OCI-LY3 (cell line): ENCODE measurements at regions not wholly inside any gene's neighbourhood (a gene's known extent, or its start where the extent isn't known, plus 50 kb on each side); places are given as distances from the start of the nearest gene placed in this dataset.
"Not testable (repeated sequence)": the region's sequence is repeated elsewhere in the genome, so short reads cannot be mapped to it uniquely, and the experiment has no call there.

Experiments
- H2AFZ ChIP-seq: fragments of 200-600, 300-600 bp; shearing (Covaris generic); 2 replicates; pipeline ENCODE4 v1.6.0; 2014; ENCODE audit warnings: antibody characterized with exemption, low read depth, low read length
- H3K27ac ChIP-seq: fragments of 200-600, 300-600 bp; sonication (generic); 2 replicates; pipeline ENCODE4 v1.5.1; 2014; ENCODE audit warnings: mild to moderate bottlenecking, low read length, moderate library complexity, mixed read lengths
- H3K27me3 ChIP-seq: fragments of 200-600, 300-600 bp; sonication (generic); 2 replicates; pipeline ENCODE4 v1.6.1; 2014; ENCODE audit warnings: low read depth, low read length, mixed read lengths
- H3K36me3 ChIP-seq: fragments of 200-600, 300-600 bp; sonication (generic); replicated peaks from 2 replicates; pipeline ENCODE3; 2014; ENCODE audit warnings: low read depth, low read length, mixed read lengths
- H3K4me1 ChIP-seq: fragments of 300-600, 200-600 bp; sonication (generic); 2 replicates; pipeline ENCODE4 v1.6.1; 2014; ENCODE audit warnings: low read length, mixed read lengths
- H3K4me2 ChIP-seq: fragments of 200-600, 300-600 bp; sonication (generic); 2 replicates; pipeline ENCODE4 v1.6.1; 2014; ENCODE audit warnings: low read length, mixed read lengths
- H3K4me3 ChIP-seq: fragments of 300-600, 200-600 bp; sonication (generic); 2 replicates; pipeline ENCODE4 v1.5.1; 2014; ENCODE audit warnings: antibody characterized with exemption, mild to moderate bottlenecking, low read length, moderate library complexity
- H3K79me2 ChIP-seq: fragments of 300-600, 200-600 bp; shearing (Covaris generic); 2 replicates; pipeline ENCODE4 v1.6.1; 2014; ENCODE audit warnings: mild to moderate bottlenecking, low read length, mixed read lengths
- H3K9ac ChIP-seq: fragments of 300-600, 200-600 bp; shearing (Covaris generic); 2 replicates; pipeline ENCODE4 v1.6.0; 2014; ENCODE audit warnings: mild to moderate bottlenecking, low read length, moderate library complexity
- H3K9me3 ChIP-seq: fragments of 200-600, 300-600 bp; shearing (Covaris generic); 2 replicates; pipeline ENCODE4 v1.6.1; 2014; ENCODE audit warnings: low read length, mixed read lengths; ENCODE audit not compliant: insufficient read depth
- H4K20me1 ChIP-seq: fragments of 200-600, 300-600 bp; sonication (generic); 2 replicates; pipeline ENCODE4 v1.6.1; 2016; ENCODE audit warnings: low read length, mixed read lengths; ENCODE audit not compliant: insufficient read depth
- CTCF ChIP-seq: fragments of 200-600, 300-600 bp; sonication (generic); IDR thresholded peaks from 2 replicates; pipeline ENCODE4 v1.5.1; 2014; ENCODE audit warnings: antibody characterized with exemption, low read length, low read depth
- EZH2phosphoT487 ChIP-seq: fragments of 200-600 bp; shearing (Covaris generic); IDR thresholded peaks from 2 replicates; pipeline ENCODE4 v1.6.1; 2018; ENCODE audit warnings: antibody characterized with exemption, mixed run types, low read depth

DNA sequence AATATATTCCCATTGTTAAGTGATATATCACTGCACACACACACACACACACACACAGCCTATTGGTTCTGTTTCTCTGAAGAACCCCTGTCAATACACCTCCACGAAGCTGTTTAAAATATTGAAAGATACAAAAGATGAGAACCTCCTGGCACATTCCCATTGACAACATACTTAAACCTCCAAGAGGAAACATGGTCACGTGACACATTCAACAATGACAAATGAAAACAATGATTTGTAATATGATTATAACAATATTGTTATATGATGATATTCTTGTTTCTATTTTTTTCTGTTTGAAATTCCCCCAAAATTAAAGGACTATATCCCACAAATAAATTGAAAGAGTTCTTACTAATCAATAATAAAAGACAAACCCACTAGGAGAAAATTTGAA is 1344.9 kb downstream of the BRD1 start:
- Histone ChIP-seq H3K79me2 (no peaks in the 10 kb centered on the region), H3K4me1 (no peaks in the 10 kb centered on the region), H3K36me3 (no peaks in the 10 kb centered on the region), H2AFZ (no peak overlapping the region), H3K4me3 (no peak overlapping the region), H3K9ac (no peak overlapping the region), H4K20me1 (no peaks in the 10 kb centered on the region; the same call in 1 of the 2 replicates), H3K4me2 (no peak overlapping the region), H3K27ac (no peak overlapping the region), H3K27me3 (peaks cover 3% of the 10 kb centered on the region; the same call in 1 of the 2 replicates), H3K9me3 (no peaks in the 10 kb centered on the region)
- no peak for TF ChIP-seq EZH2phosphoT487
- TF ChIP-seq CTCF, result no peak

DNA sequence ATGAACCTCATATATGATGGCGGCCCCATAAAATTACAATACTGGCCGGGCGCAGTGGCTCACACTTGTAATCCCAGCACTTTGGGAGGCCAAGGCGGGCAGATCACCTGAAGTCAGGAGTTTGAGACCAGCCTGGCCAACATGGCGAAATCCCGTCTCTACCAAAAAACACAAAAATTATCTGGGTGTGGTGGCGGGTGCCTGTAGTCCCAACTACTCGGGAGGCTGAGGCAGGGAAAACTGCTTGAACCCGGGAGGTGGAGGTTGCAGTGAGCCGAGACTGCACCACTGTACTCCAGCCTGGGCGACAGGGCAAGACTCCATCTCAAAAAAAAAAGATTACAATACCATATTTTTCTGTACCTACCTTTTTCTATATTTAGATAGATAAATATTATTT is 1345.5 kb downstream of the BRD1 start:
- not testable (repeated sequence) for H3K4me3 ChIP-seq, H3K4me1 ChIP-seq, H3K79me2 ChIP-seq, H3K4me2 ChIP-seq, H3K27ac ChIP-seq, H3K9me3 ChIP-seq, H3K27me3 ChIP-seq, H3K36me3 ChIP-seq, H3K9ac ChIP-seq, H4K20me1 ChIP-seq, H2AFZ ChIP-seq

DNA sequence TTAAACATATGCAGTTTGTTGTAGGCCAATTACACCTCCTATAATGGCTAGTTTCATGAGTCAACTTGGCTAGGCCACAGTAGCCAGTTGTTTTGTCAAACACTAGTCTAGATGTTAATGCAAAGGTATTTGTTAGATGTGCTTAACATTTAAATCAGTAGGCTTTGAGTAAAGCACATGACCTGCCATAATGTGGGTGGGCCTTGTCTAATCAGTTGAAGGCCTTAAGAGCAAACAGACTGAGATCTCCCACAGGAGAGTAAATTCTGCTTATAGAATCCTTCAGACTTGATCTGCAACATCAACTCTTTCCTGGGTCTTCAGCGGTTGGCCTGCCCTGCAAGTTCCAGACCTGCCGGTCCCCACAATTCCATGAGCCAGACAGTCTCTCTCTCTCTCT is 1345.9 kb downstream of the BRD1 start:
- H3K36me3 ChIP-seq, result no peaks in the 10 kb centered on the region
- TF ChIP-seq EZH2phosphoT487 (no peak), CTCF (no peak)
- H4K20me1 ChIP-seq, result no peaks in the 10 kb centered on the region
- no peak overlapping the region for H3K9ac ChIP-seq
- H2AFZ ChIP-seq, result no peak overlapping the region
- H3K4me3 ChIP-seq, result no peak overlapping the region
- H3K9me3 ChIP-seq, result no peaks in the 10 kb centered on the region
- no peaks in the 10 kb centered on the region for H3K4me1 ChIP-seq
- no peak overlapping the region for H3K4me2 ChIP-seq
- H3K27me3 ChIP-seq, result peaks cover 3% of the 10 kb centered on the region; the same call in 1 of the 2 replicates
- H3K27ac ChIP-seq, result no peak overlapping the region
- no peaks in the 10 kb centered on the region for H3K79me2 ChIP-seq

DNA sequence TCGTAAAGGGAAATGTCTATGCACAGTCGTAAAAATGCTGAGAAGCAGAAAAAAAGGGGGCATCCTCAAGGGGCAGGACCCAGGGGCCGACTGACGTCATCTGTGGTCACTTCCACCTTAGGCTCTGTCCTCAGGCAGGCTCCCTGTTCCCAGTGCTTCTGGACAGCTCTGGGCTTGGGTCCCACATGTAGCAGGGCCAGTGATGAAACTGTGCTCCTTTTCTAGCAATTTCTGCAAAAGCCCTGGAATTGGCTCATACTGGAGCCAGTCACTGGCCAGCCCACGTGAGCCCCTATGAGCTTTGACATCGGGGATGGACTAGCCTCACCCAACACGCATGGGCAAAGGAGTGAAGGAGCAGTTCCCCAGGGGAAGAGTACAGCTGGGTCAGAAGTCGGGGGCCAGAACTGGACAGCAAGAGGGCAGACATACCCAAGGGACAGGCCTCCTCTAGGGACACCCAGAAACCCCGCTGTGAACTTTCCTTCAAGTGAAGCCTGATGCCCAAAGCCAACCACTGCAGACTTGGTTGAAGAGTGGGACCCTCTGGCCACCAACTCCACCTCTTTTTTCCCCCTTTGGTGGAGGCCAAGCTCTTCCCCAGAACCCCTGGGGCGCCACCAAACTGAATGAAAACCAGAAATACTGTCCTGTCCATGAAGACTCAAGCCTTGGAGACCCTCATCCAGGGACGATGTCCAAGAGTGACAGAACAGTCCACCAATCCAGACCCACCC is 1349.0 kb downstream of the BRD1 start:
- peaks cover 3% of the 10 kb centered on the region; the same call in 1 of the 2 replicates for H3K27me3 ChIP-seq
- H3K4me1 ChIP-seq, result no peaks in the 10 kb centered on the region
- no peak overlapping the region for H2AFZ ChIP-seq
- TF ChIP-seq CTCF (no peak), EZH2phosphoT487 (no peak)
- no peaks in the 10 kb centered on the region for H3K79me2 ChIP-seq
- no peaks in the 10 kb centered on the region for H3K9me3 ChIP-seq
- no peaks in the 10 kb centered on the region for H3K36me3 ChIP-seq
- no peak overlapping the region for H3K4me3 ChIP-seq
- H3K4me2 ChIP-seq, result no peak overlapping the region
- no peak overlapping the region for H3K9ac ChIP-seq
- no peak overlapping the region for H3K27ac ChIP-seq
- no peaks in the 10 kb centered on the region for H4K20me1 ChIP-seq
